Esophagus squamous epithelium (tissue), 4 donors: ENCODE measurements at regions not wholly inside any gene's neighbourhood (a gene's known extent, or its start where the extent isn't known, plus 50 kb on each side); places are given as distances from the start of the nearest gene placed in this dataset.

Experiments
- CTCF ChIP-seq, 6 experiments: fragments of 450-650 bp in 4 of 6; fragments of 200-600 bp in 2 of 6; sonication (generic) in 2 of 6; IDR thresholded peaks; one replicate each; pipeline ENCODE4 v1.5.1; 2016 to 2019; ENCODE audit warnings: antibody characterized with exemption in 6 of 6, mild to moderate bottlenecking in 4 of 6, moderate library complexity in 4 of 6
- POLR2A ChIP-seq, 4 donors: fragments of 450-650 bp; IDR thresholded peaks; one replicate each; pipeline ENCODE4 v1.6.1; 2017; ENCODE audit warnings: antibody characterized with exemption in 4 of 4, mild to moderate bottlenecking in 4 of 4, moderate library complexity in 3 of 4

DNA sequence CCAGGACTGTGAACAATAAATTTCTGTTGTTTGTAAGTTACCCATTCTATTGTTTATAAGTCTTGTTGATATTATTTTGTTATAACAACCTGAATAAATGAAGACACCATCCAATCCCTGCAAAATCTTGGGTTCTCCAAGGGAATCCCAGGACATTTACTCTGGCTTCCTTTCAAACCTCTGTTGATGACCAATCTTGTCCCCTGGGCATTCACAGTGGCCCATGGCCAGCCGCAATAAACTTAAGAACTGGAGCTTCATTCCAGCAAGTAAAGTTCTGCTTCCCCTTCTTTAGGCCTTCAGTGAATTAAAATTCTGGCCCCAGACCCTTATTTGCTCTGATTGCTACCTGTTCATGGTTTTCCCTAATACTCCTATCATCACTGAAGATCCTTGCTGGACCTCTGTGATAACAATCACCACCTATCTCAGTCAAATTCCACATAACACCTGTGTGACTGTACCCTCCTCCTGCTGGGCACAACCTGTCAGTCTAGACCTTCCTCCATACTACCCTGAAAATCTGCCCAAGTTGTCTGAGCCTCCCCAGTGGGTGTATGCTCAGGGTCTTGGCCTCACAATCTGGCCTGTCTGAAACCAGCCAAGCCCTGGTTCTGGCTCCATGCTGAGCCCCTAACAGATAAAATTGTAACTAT, 153.1 kb downstream of the SEMA6D start:
- TF ChIP-seq POLR2A (IDR thresholded peaks at IDR 0.05) (no peak), CTCF (IDR thresholded peaks at IDR 0.05) (no peak)
